ENCODE measurements at regions not wholly inside any gene's neighbourhood (a gene's known extent, or its start where the extent isn't known, plus 50 kb on each side); places are given as distances from the start of the nearest gene placed in this dataset.

DNA sequence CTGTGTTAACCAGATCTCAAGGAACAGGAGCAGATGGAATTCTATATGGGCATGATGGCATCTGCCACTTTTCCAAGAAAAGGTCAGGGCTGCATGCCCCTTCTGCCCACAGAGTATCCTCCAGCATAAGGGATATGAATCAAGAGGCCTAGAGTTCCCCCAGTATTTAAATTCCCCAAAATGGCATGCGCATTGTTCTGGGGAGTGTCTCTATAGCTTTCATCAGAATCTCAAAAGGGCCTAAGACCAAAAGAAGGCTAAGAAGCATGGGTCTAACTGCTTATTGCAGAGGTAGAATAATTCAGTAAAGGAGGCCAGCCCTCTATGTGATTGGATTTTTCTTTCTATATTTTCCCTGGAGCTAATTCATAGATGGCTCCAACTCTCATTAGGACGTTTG, 114.2 kb upstream of the SPIN1 start:
- TF ChIP-seq, protein P1, sequence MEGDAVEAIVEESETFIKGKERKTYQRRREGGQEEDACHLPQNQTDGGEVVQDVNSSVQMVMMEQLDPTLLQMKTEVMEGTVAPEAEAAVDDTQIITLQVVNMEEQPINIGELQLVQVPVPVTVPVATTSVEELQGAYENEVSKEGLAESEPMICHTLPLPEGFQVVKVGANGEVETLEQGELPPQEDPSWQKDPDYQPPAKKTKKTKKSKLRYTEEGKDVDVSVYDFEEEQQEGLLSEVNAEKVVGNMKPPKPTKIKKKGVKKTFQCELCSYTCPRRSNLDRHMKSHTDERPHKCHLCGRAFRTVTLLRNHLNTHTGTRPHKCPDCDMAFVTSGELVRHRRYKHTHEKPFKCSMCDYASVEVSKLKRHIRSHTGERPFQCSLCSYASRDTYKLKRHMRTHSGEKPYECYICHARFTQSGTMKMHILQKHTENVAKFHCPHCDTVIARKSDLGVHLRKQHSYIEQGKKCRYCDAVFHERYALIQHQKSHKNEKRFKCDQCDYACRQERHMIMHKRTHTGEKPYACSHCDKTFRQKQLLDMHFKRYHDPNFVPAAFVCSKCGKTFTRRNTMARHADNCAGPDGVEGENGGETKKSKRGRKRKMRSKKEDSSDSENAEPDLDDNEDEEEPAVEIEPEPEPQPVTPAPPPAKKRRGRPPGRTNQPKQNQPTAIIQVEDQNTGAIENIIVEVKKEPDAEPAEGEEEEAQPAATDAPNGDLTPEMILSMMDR (IDR thresholded peaks at IDR 0.05 in 4 of 5, conservative IDR thresholded peaks at IDR 0.05 in 1 of 5): no peak
- TF ChIP-seq POLR2A (IDR thresholded peaks at IDR 0.05): no peak

Measured in gastrocnemius medialis (tissue), 4 donors.